Adrenal gland (tissue), 5 donors: ENCODE measurements at regions not wholly inside any gene's neighbourhood (a gene's known extent, or its start where the extent isn't known, plus 50 kb on each side); places are given as distances from the start of the nearest gene placed in this dataset.

ENCODE experiments used
- POLR2A ChIP-seq, 2 donors: fragments of 450-650 bp; IDR thresholded peaks; one replicate each; pipeline ENCODE4 v1.6.1; 2017; ENCODE audit warnings: antibody characterized with exemption in 2 of 2, mild to moderate bottlenecking in 2 of 2, moderate library complexity in 1 of 2
- TF ChIP-seq, protein P1 (sequence below), 6 experiments: fragments of 450-650 bp in 4 of 6; fragments of 200-600 bp in 2 of 6; sonication (generic) in 1 of 6; IDR thresholded peaks; 1 replicate in 5 of 6; 2 replicates in 1 of 6; pipeline versions ENCODE4 v1.5.1 to v1.8.0; 2016 to 2021; ENCODE audit warnings: antibody characterized with exemption in 6 of 6, mild to moderate bottlenecking in 2 of 6, moderate library complexity in 1 of 6
- donor health status: DM: no; HTN: no; CAD: no.

DNA sequence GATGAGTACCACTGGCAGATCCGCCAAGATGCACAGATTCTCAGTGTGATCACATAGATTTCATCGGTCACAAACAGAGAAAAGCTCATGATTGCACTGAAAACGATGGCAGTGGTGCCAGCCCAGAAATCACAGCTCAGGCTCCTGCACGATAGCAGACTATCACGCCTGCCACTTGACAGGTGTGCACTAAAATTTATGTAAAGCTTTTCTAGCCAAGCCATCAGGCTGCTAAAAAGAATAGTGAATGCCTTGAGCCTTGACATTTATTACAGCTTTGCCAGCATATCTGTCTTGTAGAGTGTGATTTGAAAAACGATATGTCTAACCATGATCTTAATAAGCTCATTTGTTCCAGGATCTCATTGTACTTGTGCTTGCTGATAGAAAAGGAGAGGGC is 409.5 kb upstream of the CWC22 start:
- TF ChIP-seq, protein P1, sequence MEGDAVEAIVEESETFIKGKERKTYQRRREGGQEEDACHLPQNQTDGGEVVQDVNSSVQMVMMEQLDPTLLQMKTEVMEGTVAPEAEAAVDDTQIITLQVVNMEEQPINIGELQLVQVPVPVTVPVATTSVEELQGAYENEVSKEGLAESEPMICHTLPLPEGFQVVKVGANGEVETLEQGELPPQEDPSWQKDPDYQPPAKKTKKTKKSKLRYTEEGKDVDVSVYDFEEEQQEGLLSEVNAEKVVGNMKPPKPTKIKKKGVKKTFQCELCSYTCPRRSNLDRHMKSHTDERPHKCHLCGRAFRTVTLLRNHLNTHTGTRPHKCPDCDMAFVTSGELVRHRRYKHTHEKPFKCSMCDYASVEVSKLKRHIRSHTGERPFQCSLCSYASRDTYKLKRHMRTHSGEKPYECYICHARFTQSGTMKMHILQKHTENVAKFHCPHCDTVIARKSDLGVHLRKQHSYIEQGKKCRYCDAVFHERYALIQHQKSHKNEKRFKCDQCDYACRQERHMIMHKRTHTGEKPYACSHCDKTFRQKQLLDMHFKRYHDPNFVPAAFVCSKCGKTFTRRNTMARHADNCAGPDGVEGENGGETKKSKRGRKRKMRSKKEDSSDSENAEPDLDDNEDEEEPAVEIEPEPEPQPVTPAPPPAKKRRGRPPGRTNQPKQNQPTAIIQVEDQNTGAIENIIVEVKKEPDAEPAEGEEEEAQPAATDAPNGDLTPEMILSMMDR (IDR thresholded peaks at IDR 0.05) = no peak
- no peak for TF ChIP-seq POLR2A (IDR thresholded peaks at IDR 0.05)
